ENCODE measurements at regions not wholly inside any gene's neighbourhood (a gene's known extent, or its start where the extent isn't known, plus 50 kb on each side); places are given as distances from the start of the nearest gene placed in this dataset.
"Not testable (repeated sequence)": the region's sequence is repeated elsewhere in the genome, so short reads cannot be mapped to it uniquely, and the experiment has no call there.

GRCh38 chr14:106618471-106618951, 1092.1 kb downstream of the TMEM121 start:
- peak; percentile 28 for DNase-seq (ENCODE audit: low spot score)

DNA sequence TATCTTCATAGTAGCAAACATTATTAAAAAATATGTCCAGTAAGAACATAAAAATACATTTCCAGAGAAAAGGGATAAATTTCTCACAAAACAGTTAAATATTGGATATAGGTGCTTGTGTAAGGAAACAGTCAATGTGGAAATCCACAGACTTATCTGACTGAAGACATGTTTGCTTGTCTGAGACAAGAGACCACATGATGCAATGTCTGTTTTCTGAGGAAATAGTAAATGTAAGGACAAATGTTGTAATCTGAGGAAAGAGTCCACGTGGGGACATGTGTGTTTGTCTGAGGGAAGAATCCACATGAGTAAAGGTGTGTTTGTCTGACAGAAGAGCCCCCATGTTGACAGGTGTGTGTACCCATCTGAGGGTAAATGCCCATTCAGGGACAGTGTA, 1093.2 kb downstream of the TMEM121 start:
- DNase-seq (ENCODE audit: low spot score): no peak

GRCh38 chr14:106620368-106620767, 1094.0 kb downstream of the TMEM121 start:
- DNase-seq (ENCODE audit: low spot score): no peak

GRCh38 chr14:106622200-106622745, 1095.9 kb downstream of the TMEM121 start:
- DNase-seq (ENCODE audit: low spot score): no peak

GRCh38 chr14:106625186-106625585, 1098.8 kb downstream of the TMEM121 start:
- DNase-seq (ENCODE audit: low spot score): no peak

DNA sequence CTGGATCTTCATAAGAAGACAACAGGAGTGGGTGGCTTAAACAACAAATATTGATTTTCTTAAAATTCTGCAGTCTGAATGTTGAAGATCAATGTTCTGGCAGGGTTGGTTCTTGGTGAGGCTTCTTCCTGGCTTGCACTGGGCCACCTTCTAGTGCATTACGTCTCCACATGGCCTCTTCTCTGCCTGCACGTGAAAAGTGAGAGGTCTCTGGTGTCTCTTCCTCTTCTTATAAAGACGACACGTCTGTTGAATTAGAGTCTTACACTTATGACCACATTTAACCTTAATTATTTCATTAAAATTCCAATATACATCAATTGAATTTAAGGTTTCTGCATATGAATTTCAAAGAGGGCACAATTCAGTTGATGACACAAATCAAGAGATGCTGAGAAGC, 1100.1 kb downstream of the TMEM121 start:
- not testable (repeated sequence) for DNase-seq (ENCODE audit: low spot score)

GRCh38 chr14:106626942-106627588, 1100.7 kb downstream of the TMEM121 start:
- DNase-seq (ENCODE audit: low spot score): peak; percentile 3

DNA sequence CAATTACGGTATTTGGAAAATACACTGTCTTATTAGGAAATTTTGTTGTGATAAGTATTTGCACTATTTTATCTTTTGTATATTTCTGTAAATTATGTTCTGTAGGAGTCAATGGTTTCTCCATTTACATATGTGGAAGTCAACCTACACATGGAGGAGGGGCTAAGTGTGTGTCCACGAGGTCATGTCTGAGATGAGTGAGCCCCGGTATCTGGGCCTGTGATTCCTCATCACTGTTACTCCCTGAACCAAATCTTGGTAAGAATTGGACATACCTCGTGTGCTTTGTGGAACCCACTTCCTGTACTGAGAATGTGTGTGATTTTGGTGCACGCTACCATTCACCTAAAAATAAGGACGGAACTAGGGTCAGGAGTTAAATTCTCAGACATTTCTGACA, 1105.5 kb downstream of the TMEM121 start:
- no peak for DNase-seq (ENCODE audit: low spot score)

- no peak for DNase-seq (ENCODE audit: low spot score)
Measured at GRCh38 chr14:106633721-106634120, 1107.3 kb downstream of the TMEM121 start.

GRCh38 chr14:106635569-106635968, 1109.2 kb downstream of the TMEM121 start:
- no peak for DNase-seq (ENCODE audit: low spot score)

GRCh38 chr14:106638786-106639452, 1112.5 kb downstream of the TMEM121 start:
- DNase-seq (ENCODE audit: low spot score): not testable (repeated sequence)

DNA sequence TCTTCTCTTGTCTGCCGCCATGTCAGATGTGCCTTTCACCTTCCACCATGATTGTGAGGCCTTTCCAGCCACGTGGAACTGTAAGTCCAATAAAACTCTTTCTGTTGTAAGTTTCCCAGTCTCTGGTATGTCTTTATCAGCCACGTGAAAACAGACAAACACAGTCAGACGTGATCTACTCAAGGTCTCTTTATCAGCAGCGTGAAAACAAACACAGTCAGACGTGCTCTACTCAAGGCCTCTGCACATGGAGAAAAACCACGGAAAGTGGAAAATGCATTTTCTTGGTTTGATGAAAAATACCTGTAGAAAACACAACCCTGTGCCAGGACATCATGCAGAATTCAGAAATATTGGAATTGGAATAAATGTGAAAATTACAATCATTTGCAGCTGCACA, 1115.7 kb downstream of the TMEM121 start:
- no peak for DNase-seq (ENCODE audit: low spot score)

GRCh38 chr14:106642971-106643370, 1116.6 kb downstream of the TMEM121 start:
- DNase-seq (ENCODE audit: low spot score): not testable (repeated sequence)

DNA sequence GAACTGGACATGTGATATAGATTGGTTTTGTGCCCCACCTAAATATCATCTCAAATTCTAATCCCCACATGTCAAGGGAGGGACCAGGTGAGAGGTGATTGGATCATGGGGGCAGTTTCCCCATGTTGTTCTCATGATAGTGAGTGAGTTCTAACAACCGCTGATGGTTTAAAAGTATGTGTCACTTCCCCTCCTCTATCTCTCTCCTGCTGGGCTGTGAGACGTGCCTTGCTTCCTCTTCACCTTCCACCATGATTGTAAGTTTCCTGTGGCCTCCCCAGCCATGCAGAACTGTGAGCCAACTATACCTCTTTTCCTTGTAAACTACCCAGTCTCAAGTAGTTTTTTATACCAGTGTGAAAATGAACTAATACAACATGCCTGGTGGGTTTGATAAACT, 1122.5 kb downstream of the TMEM121 start:
- not testable (repeated sequence) for DNase-seq (ENCODE audit: low spot score)

- no peak for DNase-seq (ENCODE audit: low spot score)
Measured at GRCh38 chr14:106651016-106651415, 1124.6 kb downstream of the TMEM121 start.

GRCh38 chr14:106652494-106652893, 1126.1 kb downstream of the TMEM121 start:
- no peak for DNase-seq (ENCODE audit: low spot score)

DNA sequence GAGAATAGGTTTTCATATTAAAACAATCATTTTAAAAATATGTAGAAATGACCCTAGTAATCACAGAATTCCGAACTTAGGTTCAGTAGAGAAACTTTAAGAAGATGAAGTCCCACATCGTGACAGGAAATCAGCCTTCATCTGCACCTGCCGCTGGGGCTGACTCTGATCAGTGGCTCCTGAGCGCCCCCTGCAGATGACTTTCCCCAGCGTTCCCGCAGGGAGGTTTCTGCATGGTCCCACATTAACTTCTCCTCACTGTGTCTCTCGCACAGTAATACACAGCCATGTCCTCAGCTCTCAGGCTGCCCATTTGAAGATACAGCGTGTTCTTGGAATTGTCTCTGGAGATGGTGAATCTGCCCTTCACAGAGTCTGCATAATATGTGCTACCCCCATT, 1131.1 kb downstream of the TMEM121 start:
- DNase-seq (ENCODE audit: low spot score): no peak

- not testable (repeated sequence) for DNase-seq (ENCODE audit: low spot score)
Measured at GRCh38 chr14:106658066-106658860, 1131.9 kb downstream of the TMEM121 start.

DNA sequence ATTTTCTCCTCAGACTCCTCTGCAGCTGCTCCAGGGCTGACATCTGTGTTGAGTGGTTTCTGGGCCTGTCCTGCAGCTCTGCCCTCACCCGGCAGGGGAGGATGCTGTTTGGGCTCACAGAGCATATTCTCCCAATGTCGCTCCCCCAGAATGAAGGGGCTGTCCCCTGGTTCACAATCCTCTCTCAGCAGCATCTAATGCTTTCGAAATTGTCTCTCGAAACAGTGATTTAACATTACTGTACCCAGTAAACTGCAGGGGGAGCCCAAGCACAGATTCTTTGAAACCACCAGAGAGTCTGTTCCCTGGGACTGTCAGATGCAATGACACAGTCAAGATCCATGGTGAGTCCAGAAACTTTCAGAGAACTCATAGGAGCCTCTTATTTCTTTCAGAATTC, 1135.2 kb downstream of the TMEM121 start:
- DNase-seq (ENCODE audit: low spot score): not testable (repeated sequence)

DNA sequence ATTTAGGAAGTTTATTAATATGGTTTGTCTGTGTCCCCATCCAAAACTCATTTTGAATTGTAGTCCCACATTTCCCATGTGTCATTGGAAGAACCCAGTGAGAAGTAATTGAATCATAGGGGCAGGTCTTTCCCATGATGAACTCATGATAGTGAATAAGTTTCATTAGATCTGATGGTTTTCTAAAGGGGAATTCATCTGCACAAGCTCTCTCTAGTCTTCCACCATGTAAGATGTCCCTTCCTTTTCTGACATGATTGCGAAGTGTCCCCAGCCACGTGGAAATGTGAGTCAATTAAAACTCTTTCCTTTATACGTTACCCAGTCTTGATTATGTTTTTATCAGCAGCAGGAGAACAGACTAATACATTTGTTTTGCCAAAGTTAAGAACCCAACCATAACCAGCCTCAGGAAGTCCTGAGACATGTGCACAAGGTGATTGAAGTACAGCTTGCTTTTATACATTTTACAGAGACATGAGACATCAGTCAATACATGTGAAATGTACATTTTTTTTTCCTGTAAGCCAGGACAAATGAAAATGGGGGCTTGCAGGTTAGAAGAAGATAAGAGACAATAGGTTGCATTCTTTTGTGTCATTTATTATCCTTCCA, 1136.7 kb downstream of the TMEM121 start:
- DNase-seq (ENCODE audit: low spot score): no peak

DNA sequence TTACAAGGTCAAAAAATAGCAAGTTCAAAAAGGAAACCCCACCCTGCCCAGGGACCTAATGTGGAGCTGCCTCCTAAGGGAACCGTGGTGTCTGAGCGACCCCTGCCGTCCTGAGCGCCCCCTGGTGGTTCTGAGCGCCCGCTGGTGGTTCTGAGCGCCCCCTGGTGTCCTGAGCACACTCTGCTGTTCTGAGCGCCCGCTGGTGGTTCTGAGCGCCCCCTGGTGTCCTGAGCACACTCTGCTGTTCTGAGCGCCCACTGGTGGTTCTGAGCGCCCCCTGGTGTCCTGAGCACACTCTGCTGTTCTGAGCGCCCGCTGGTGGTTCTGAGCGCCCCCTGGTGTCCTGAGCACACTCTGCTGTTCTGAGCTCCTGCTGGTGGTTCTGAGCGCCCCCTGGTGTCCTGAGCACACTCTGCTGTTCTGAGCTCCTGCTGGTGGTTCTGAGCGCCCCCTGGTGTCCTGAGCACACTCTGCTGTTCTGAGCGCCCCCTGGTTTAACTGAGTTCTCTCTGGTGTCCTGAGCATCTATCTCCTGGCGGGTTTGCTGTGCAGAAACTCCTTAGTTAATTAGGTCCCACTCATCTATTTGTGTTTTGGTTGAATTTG, 1137.5 kb downstream of the TMEM121 start:
- not testable (repeated sequence) for DNase-seq (ENCODE audit: low spot score)

GRCh38 chr14:106665814-106666213, 1139.4 kb downstream of the TMEM121 start:
- no peak for DNase-seq (ENCODE audit: low spot score)
